Endodermal cell (in vitro differentiated cells): ENCODE measurements at regions not wholly inside any gene's neighbourhood (a gene's known extent, or its start where the extent isn't known, plus 50 kb on each side); places are given as distances from the start of the nearest gene placed in this dataset.

ENCODE experiments used
- DNase-seq: peaks from one replicate; pipeline ENCODE4 v3.0.0-alpha.2; 2017
- H3K27ac ChIP-seq: 2 replicates; pipeline ENCODE4 v1.5.1; 2013; ENCODE audit warnings: mild to moderate bottlenecking, low read depth, low read length, moderate library complexity
- H3K27me3 ChIP-seq: 2 replicates; pipeline ENCODE4 v1.6.1; 2013; ENCODE audit warnings: mild to moderate bottlenecking, low read length, moderate library complexity; ENCODE audit not compliant: insufficient read depth, control insufficient read depth, poor library complexity, severe bottlenecking
- H3K36me3 ChIP-seq: 2 replicates; pipeline ENCODE4 v1.7.0; 2013; ENCODE audit warnings: mild to moderate bottlenecking, low read length, moderate library complexity; ENCODE audit not compliant: control insufficient read depth, insufficient read depth
- H3K4me1 ChIP-seq: one replicate; pipeline ENCODE4 v1.7.0; 2013; ENCODE audit warnings: low read length; ENCODE audit not compliant: control insufficient read depth, insufficient read depth
- H3K4me3 ChIP-seq: 2 replicates; pipeline ENCODE4 v1.5.1; 2013; ENCODE audit warnings: mild to moderate bottlenecking, low read length, moderate library complexity
- H3K9ac ChIP-seq: 2 replicates; pipeline ENCODE4 v1.6.1; 2013; ENCODE audit warnings: mild to moderate bottlenecking, low read length, moderate library complexity; ENCODE audit not compliant: poor library complexity, severe bottlenecking; ENCODE audit errors: extremely low read depth
- H3K9me3 ChIP-seq: 2 replicates; pipeline ENCODE4 v1.6.1; 2013; ENCODE audit warnings: mild to moderate bottlenecking, low read length, moderate library complexity; ENCODE audit not compliant: control insufficient read depth
- H3K27ac Mint-ChIP-seq: 2 replicates; pipeline ENCODE4 v1.8.0; 2020; ENCODE audit warnings: mixed read lengths
- H3K27me3 Mint-ChIP-seq: 2 replicates; pipeline ENCODE4 v1.8.0; 2021; ENCODE audit warnings: mild to moderate bottlenecking, mixed read lengths; ENCODE audit not compliant: insufficient read depth
- H3K36me3 Mint-ChIP-seq: 2 replicates; pipeline ENCODE4 v1.8.0; 2020; ENCODE audit warnings: low read depth, mixed read lengths
- H3K4me1 Mint-ChIP-seq: 2 replicates; pipeline ENCODE4 v1.8.0; 2020; ENCODE audit warnings: mixed read lengths
- H3K4me3 Mint-ChIP-seq: 2 replicates; pipeline ENCODE4 v1.8.0; 2020; ENCODE audit warnings: mild to moderate bottlenecking, moderate library complexity, mixed read lengths
- H3K9me3 Mint-ChIP-seq: 2 replicates; pipeline ENCODE4 v1.8.0; 2020; ENCODE audit warnings: mild to moderate bottlenecking, mixed read lengths
- CTCF ChIP-seq: fragments of 200-600 bp; sonication (generic); conservative IDR thresholded peaks from 2 replicates; pipeline ENCODE4 v1.5.0; 2021; ENCODE audit warnings: antibody characterized with exemption, mild to moderate bottlenecking
- WGBS, 2 experiments: methylation state at CpG; one replicate each; pipeline versions ENCODE4 v1.1.5 to v1.1.7; 2013; ENCODE audit warnings: missing lambda C conversion rate in 2 of 2, mixed read lengths in 1 of 2; ENCODE audit not compliant: insufficient coverage in 1 of 2, insufficient read length in 1 of 2; 5-methylcytosine and 5-hydroxymethylcytosine counted together

- TF ChIP-seq CTCF: no peak
- no peaks in the 10 kb centered on the region for H3K9me3 Mint-ChIP-seq
- H3K9me3 ChIP-seq: no peaks in the 10 kb centered on the region
- H3K27ac ChIP-seq: no peak overlapping the region
- peaks cover 15% of the 10 kb centered on the region for H3K4me1 Mint-ChIP-seq
- H3K4me3 ChIP-seq: no peak overlapping the region
- no peak overlapping the region for H3K9ac ChIP-seq
- H3K36me3 Mint-ChIP-seq: no peaks in the 10 kb centered on the region
- H3K27me3 Mint-ChIP-seq: no peaks in the 10 kb centered on the region
- H3K4me1 ChIP-seq: no peaks in the 10 kb centered on the region
- no peaks in the 10 kb centered on the region for H3K36me3 ChIP-seq
- 91 to 92% methylated on average over 6 to 8 of the region's 8 CpGs for WGBS, 2 experiments
- no peak overlapping the region for H3K4me3 Mint-ChIP-seq
- H3K27ac Mint-ChIP-seq: no peak overlapping the region
- DNase-seq: no peak
- H3K27me3 ChIP-seq: no peaks in the 10 kb centered on the region
Measured at GRCh38 chr4:114752391-114753165, 154.0 kb downstream of the UGT8 start.

GRCh38 chr4:114754616-114755015 lies 156.0 kb downstream of the UGT8 start:
- Mint-ChIP-seq H3K36me3 (no peaks in the 10 kb centered on the region), H3K4me1 (peaks cover 8% of the 10 kb centered on the region), H3K27me3 (no peaks in the 10 kb centered on the region), H3K4me3 (no peak overlapping the region), H3K9me3 (no peaks in the 10 kb centered on the region), H3K27ac (no peak overlapping the region)
- no peak for TF ChIP-seq CTCF
- H3K4me1 ChIP-seq: no peaks in the 10 kb centered on the region
- no peak overlapping the region for H3K4me3 ChIP-seq
- no peaks in the 10 kb centered on the region for H3K9me3 ChIP-seq
- 75 to 81% methylated on average over 1 to 2 of the region's 2 CpGs for WGBS, 2 experiments
- DNase-seq: no peak
- no peak overlapping the region for H3K27ac ChIP-seq
- H3K27me3 ChIP-seq: no peaks in the 10 kb centered on the region
- H3K9ac ChIP-seq: no peak overlapping the region
- H3K36me3 ChIP-seq: no peaks in the 10 kb centered on the region

DNA sequence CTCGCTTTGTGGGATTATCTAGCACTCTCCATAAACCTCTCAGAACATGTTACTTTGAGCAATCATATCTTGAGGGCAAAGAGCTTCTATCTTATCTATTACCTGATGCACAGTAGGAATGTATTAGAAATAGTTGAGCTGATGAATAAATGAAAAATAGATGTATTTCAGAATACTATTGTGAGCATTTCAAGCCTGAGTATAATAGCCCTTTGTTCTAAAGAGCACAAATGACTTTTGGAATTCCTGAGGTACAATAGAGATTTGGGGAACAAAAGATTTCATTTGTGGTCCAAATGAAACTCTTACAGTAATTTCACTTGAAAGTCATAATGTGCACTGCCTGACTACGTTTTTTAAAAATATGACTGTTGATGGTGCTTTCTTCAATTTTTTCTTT lies 159.5 kb downstream of the UGT8 start:
- no peak overlapping the region for H3K4me3 Mint-ChIP-seq
- no peaks in the 10 kb centered on the region for H3K27me3 Mint-ChIP-seq
- peaks cover 3% of the 10 kb centered on the region for H3K4me1 Mint-ChIP-seq
- no peak for TF ChIP-seq CTCF
- Histone ChIP-seq H3K4me3 (no peak overlapping the region), H3K27ac (no peak overlapping the region), H3K9ac (no peak overlapping the region), H3K9me3 (no peaks in the 10 kb centered on the region), H3K4me1 (no peaks in the 10 kb centered on the region), H3K27me3 (no peaks in the 10 kb centered on the region), H3K36me3 (no peaks in the 10 kb centered on the region)
- DNase-seq: no peak
- no peaks in the 10 kb centered on the region for H3K9me3 Mint-ChIP-seq
- H3K27ac Mint-ChIP-seq: no peak overlapping the region
- no peaks in the 10 kb centered on the region for H3K36me3 Mint-ChIP-seq
- 91 to 92% methylated on average over 2 of the region's 2 CpGs for WGBS, 2 experiments
